ENCODE measurements at regions not wholly inside any gene's neighbourhood (a gene's known extent, or its start where the extent isn't known, plus 50 kb on each side); places are given as distances from the start of the nearest gene placed in this dataset.

DNA sequence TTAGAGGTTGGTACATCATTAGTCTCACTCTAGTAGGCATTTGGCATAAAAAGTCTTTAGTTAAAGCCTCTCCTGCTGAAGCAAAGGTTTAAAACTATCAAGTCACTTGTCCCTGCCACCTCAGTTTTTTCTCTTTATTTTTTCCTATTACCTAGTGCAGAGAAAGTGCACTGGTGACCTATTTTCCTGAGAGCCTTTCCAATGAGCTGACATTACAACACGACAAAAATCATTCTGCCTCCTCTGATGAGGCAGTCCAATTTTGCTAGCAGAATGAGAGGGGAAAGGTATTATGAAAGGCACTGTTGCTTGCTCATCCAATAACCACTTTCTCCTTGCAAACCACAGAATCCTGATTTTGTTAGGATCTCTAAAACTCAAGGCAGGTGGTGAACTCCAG, 73.3 kb upstream of the SGK1 start:
- H3K79me2 ChIP-seq (ENCODE audit: control insufficient read depth in 1 of 2, insufficient read depth in 2 of 2, low read length in 2 of 2): no peaks in the 10 kb centered on the region
- no peaks in the 10 kb centered on the region for H4K20me1 ChIP-seq (replicated peaks in 1 of 2; ENCODE audit: control insufficient read depth in 1 of 2, insufficient read depth in 2 of 2, low read length in 2 of 2)
- H3K4ac ChIP-seq (replicated peaks; ENCODE audit: insufficient read length, low read depth, low read length): no peak overlapping the region
- H3K18ac ChIP-seq (ENCODE audit: extremely low read depth, low read length): no peak overlapping the region; the same call in 1 of the 2 replicates
- H2BK15ac ChIP-seq (ENCODE audit: low read length): no peak overlapping the region
- H3K56ac ChIP-seq (replicated peaks; ENCODE audit: insufficient read length, low read depth, low read length): no peak overlapping the region
- H3K9me3 ChIP-seq (ENCODE audit: insufficient read depth in 2 of 2, low read depth in 1 of 2, low read length in 1 of 2): no peaks in the 10 kb centered on the region
- no peak overlapping the region for H4K8ac ChIP-seq (ENCODE audit: extremely low read depth, insufficient read depth, low read length)
- H3K23me2 ChIP-seq (ENCODE audit: low read depth, low read length): no peaks in the 10 kb centered on the region
- no peak overlapping the region for H2BK12ac ChIP-seq (ENCODE audit: low read depth, low read length)
- H3K27ac ChIP-seq (ENCODE audit: low read depth, low read length): no peak overlapping the region
- CTCF ChIA-PET (ENCODE audit: partially characterized antibody): interaction anchor here (0.9 to 3.0 kb wide), 3 partner anchors 93 to 250 kb away, joined by 3 to 8 read pairs (median 3); no protein-coding TSS in a partner anchor
- H3K9ac ChIP-seq (replicated peaks in 1 of 4; ENCODE audit: extremely low read depth in 1 of 4, low read depth in 3 of 4, low read length in 3 of 4): no peak overlapping the region
- POLR2A ChIA-PET (ENCODE audit: partially characterized antibody): no interaction called here
- no peak overlapping the region for H2AK5ac ChIP-seq (ENCODE audit: low read depth, low read length)
- peaks cover 0 to 5% (median 1%) of the 10 kb centered on the region in 4 experiments; a peak in 3 of 7 replicates for H3K4me1 ChIP-seq (replicated peaks in 1 of 4; ENCODE audit: control insufficient read depth in 3 of 4, insufficient read depth in 4 of 4, low read length in 3 of 4)
- no peak overlapping the region for H3K4me2 ChIP-seq (ENCODE audit: insufficient read depth in 1 of 2, low read depth in 2 of 2, low read length in 2 of 2)
- FAIRE-seq (no peak), DNase-seq (ENCODE audit: low read depth in 1 of 2, low spot score in 2 of 2) (no peak)
- H3K79me1 ChIP-seq (ENCODE audit: low read depth, low read length): no peaks in the 10 kb centered on the region
- H3K36me3 ChIP-seq (ENCODE audit: control insufficient read depth in 2 of 4, insufficient read depth in 4 of 4, low read length in 3 of 4): no peaks in the 10 kb centered on the region
- WGBS, 2 experiments (ENCODE audit: extremely low coverage in 1 of 2, insufficient coverage in 1 of 2, insufficient read length in 1 of 2, insufficient replicate concordance in 2 of 2, low coverage in 1 of 2, low lambda C conversion rate in 2 of 2, missing lambda C conversion rate in 1 of 2): 62% methylated on average over 1 of the region's 1 CpG; no CpG with 5 or more reads in 1 of the 2 experiments
- no peak overlapping the region for H4K5ac ChIP-seq (ENCODE audit: insufficient read length, low read depth, low read length)
- no peak overlapping the region for H2BK120ac ChIP-seq (replicated peaks; ENCODE audit: low read depth, low read length)
- H3K23ac ChIP-seq (ENCODE audit: insufficient read length): no peak overlapping the region
- H3K4me3 ChIP-seq (ENCODE audit: extremely low read depth in 1 of 4, insufficient read depth in 2 of 4, low read depth in 3 of 4, low read length in 4 of 4): no peak overlapping the region
- no peak overlapping the region for H2BK5ac ChIP-seq (ENCODE audit: low read depth, low read length)
- no peak overlapping the region for H2BK20ac ChIP-seq (ENCODE audit: low read length)
- H3K27me3 ChIP-seq (replicated peaks in 1 of 4; ENCODE audit: control insufficient read depth in 3 of 4, extremely low read depth in 1 of 4, insufficient read depth in 3 of 4, low read length in 3 of 4): no peaks in the 10 kb centered on the region
- no peak overlapping the region for H2AFZ ChIP-seq (ENCODE audit: low read length)
- H4K91ac ChIP-seq (replicated peaks; ENCODE audit: insufficient read length, low read length): no peak overlapping the region
- no peak overlapping the region for H3K14ac ChIP-seq (ENCODE audit: insufficient read length)
- no peak for TF ChIP-seq TAF1 (IDR thresholded peaks at IDR 0.05; ENCODE audit: low read depth, low read length)
- no peak for TF ChIP-seq SAP30 (IDR thresholded peaks at IDR 0.05; ENCODE audit: insufficient read depth, insufficient replicate concordance, low read length)
- TF ChIP-seq CHD1 (IDR thresholded peaks at IDR 0.05; ENCODE audit: low read depth, low read length): no peak
- no peak for TF ChIP-seq CEBPB (IDR thresholded peaks at IDR 0.05; ENCODE audit: low read depth, low read length)
- no peak for TF ChIP-seq EGR1 (IDR thresholded peaks at IDR 0.05; ENCODE audit: borderline replicate concordance, low read depth, low read length)
- TF ChIP-seq JUND (IDR thresholded peaks at IDR 0.05; ENCODE audit: low read length): no peak
- no peak for TF ChIP-seq CHD2 (IDR thresholded peaks at IDR 0.05; ENCODE audit: low read length)
- no peak for TF ChIP-seq SIRT6 (IDR thresholded peaks at IDR 0.05; ENCODE audit: low read length)
